ENCODE measurements at regions not wholly inside any gene's neighbourhood (a gene's known extent, or its start where the extent isn't known, plus 50 kb on each side); places are given as distances from the start of the nearest gene placed in this dataset.

- no peak overlapping the region for H3K4me3 ChIP-seq (ENCODE audit: low read depth, low read length)
- TF ChIP-seq CTCF (IDR thresholded peaks at IDR 0.05; ENCODE audit: insufficient read depth, low read depth, low read length) = no peak
Observed at GRCh38 chr12:13745111-13745860, 236.1 kb downstream of the GRIN2B start.

DNA sequence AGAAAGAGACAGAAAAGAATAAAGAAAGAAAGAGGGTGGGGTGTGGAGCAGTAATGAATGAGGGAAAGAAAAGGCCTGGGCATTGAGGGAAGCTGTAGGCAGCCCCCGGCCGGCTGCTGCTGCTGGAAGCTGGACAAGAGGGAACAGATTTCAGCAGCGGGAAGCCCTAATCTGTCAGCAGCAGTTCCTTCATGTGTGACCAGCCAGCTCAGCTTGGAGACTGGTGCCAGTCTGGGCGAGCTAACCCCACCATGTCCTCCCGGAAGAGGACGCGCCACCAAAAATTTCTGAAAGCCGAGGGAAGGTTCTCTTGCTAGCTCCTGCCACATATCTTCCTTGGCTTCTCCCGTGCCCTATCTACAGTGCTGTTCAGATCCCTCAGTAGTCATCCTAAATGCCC, 236.8 kb downstream of the GRIN2B start:
- DNase-seq (ENCODE audit: low read depth) = no peak
- no peak for TF ChIP-seq CTCF (IDR thresholded peaks at IDR 0.05; ENCODE audit: insufficient read depth, low read depth, low read length)
- H3K4me3 ChIP-seq (ENCODE audit: low read depth, low read length) = no peak overlapping the region

More at GRCh38 chr12:13745111-13745860, 236.1 kb downstream of the GRIN2B start:
- DNase-seq (ENCODE audit: low read depth) = no peak

GRCh38 chr12:13740149-13740545, 241.3 kb downstream of the GRIN2B start:
- no peak overlapping the region for H3K4me3 ChIP-seq (ENCODE audit: low read depth, low read length)
- DNase-seq (ENCODE audit: low read depth) = no peak
- TF ChIP-seq CTCF (IDR thresholded peaks at IDR 0.05; ENCODE audit: insufficient read depth, low read depth, low read length) = no peak

GRCh38 chr12:13735734-13736133, 245.7 kb downstream of the GRIN2B start:
- DNase-seq (ENCODE audit: low read depth) = no peak
- no peak overlapping the region for H3K4me3 ChIP-seq (ENCODE audit: low read depth, low read length)
- no peak for TF ChIP-seq CTCF (IDR thresholded peaks at IDR 0.05; ENCODE audit: insufficient read depth, low read depth, low read length)

DNA sequence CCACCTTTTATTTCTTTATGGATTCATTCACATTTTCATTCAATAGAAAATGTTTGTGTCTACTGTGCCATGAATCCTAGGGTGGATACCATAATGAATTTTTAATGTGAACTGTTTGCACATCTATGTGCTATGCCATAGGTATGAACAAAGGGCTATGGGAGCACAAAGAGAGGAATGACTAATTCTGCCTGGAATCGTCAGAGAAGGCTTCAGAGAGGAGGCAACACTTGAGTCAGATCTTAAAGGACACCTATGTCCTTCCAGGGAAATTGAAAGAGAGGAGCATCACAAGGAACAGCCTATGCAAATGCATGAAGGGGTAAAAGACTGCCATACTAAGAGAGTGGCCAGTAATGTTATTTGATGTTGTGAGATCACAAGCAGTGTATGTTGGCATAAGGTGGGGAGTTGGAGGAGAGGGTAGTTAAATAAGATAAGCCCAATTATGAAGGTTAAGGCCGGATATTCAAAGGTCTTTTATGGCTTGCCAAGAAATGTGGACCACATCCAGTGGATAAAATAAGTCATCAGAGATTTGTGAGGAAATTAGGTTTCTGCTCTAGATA, 246.7 kb downstream of the GRIN2B start:
- H3K4me3 ChIP-seq (ENCODE audit: low read depth, low read length) = no peak overlapping the region
- no peak for DNase-seq (ENCODE audit: low read depth)
- TF ChIP-seq CTCF (IDR thresholded peaks at IDR 0.05; ENCODE audit: insufficient read depth, low read depth, low read length) = no peak

- DNase-seq (ENCODE audit: low read depth) = no peak
- no peak for TF ChIP-seq CTCF (IDR thresholded peaks at IDR 0.05; ENCODE audit: insufficient read depth, low read depth, low read length)
- no peak overlapping the region for H3K4me3 ChIP-seq (ENCODE audit: low read depth, low read length)
Observed at GRCh38 chr12:13727707-13728195, 253.7 kb downstream of the GRIN2B start.
